COLO829 (cell line): ENCODE measurements at regions not wholly inside any gene's neighbourhood (a gene's known extent, or its start where the extent isn't known, plus 50 kb on each side); places are given as distances from the start of the nearest gene placed in this dataset.

Source experiments
- DNase-seq: peaks from one replicate; pipeline ENCODE4 v3.0.0; 2012; ENCODE audit warnings: low spot score

GRCh38 chrX:69305333-69306062, 140.2 kb upstream of the PJA1 start:
- no peak for DNase-seq

GRCh38 chrX:69303231-69303630, 138.0 kb upstream of the PJA1 start:
- DNase-seq, result no peak

GRCh38 chrX:69299951-69300714, 134.9 kb upstream of the PJA1 start:
- DNase-seq, result no peak

GRCh38 chrX:69299285-69299684, 134.0 kb upstream of the PJA1 start:
- no peak for DNase-seq

GRCh38 chrX:69298466-69299140, 133.3 kb upstream of the PJA1 start:
- no peak for DNase-seq

GRCh38 chrX:69297506-69297905, 132.3 kb upstream of the PJA1 start:
- no peak for DNase-seq

GRCh38 chrX:69293776-69294601, 128.7 kb upstream of the PJA1 start:
- no peak for DNase-seq

GRCh38 chrX:69291116-69291515, 125.9 kb upstream of the PJA1 start:
- DNase-seq, result no peak

- DNase-seq, result no peak
These were observed 125.0 kb upstream of the PJA1 start for GRCh38 chrX:69290292-69290691.

- no peak for DNase-seq
These were observed 124.5 kb upstream of the PJA1 start for GRCh38 chrX:69289793-69290123.

- no peak for DNase-seq
These were observed 124.0 kb upstream of the PJA1 start for GRCh38 chrX:69289046-69289792.

GRCh38 chrX:69287095-69287494, 121.8 kb upstream of the PJA1 start:
- no peak for DNase-seq

- DNase-seq, result no peak
These were observed 121.3 kb upstream of the PJA1 start for GRCh38 chrX:69286565-69286906.

- DNase-seq, result peak; percentile 22
These were observed 120.8 kb upstream of the PJA1 start for GRCh38 chrX:69285881-69286564.

- no peak for DNase-seq
These were observed 120.2 kb upstream of the PJA1 start for GRCh38 chrX:69285401-69285877.

- DNase-seq, result no peak
These were observed 119.2 kb upstream of the PJA1 start for GRCh38 chrX:69284491-69284890.

- DNase-seq, result no peak
These were observed 117.8 kb upstream of the PJA1 start for GRCh38 chrX:69282893-69283690.

- DNase-seq, result no peak
These were observed 115.7 kb upstream of the PJA1 start for GRCh38 chrX:69280933-69281332.

GRCh38 chrX:69279234-69279633, 114.0 kb upstream of the PJA1 start:
- no peak for DNase-seq

- DNase-seq, result no peak
These were observed 112.9 kb upstream of the PJA1 start for GRCh38 chrX:69278031-69278687.
